ENCODE measurements at regions not wholly inside any gene's neighbourhood (a gene's known extent, or its start where the extent isn't known, plus 50 kb on each side); places are given as distances from the start of the nearest gene placed in this dataset.
"Not testable (repeated sequence)": the region's sequence is repeated elsewhere in the genome, so short reads cannot be mapped to it uniquely, and the experiment has no call there.

- peaks cover 37% of the 10 kb centered on the region for H3K4me1 ChIP-seq (ENCODE audit: control insufficient read depth, insufficient read depth, low read length)
- no peaks in the 10 kb centered on the region for H3K9me3 ChIP-seq (ENCODE audit: control insufficient read depth, insufficient read depth, low read depth, low read length)
- no peak overlapping the region for H3K9ac ChIP-seq (ENCODE audit: low read length)
- no peak overlapping the region for H3K27ac ChIP-seq (ENCODE audit: low read depth, low read length)
- H3K4me3 ChIP-seq (ENCODE audit: low read depth, low read length): no peak overlapping the region
- H3K27me3 ChIP-seq (ENCODE audit: control insufficient read depth, insufficient read depth, low read length): no peaks in the 10 kb centered on the region
- H3K36me3 ChIP-seq (ENCODE audit: control insufficient read depth, insufficient read depth, low read length): no peaks in the 10 kb centered on the region
Observed at GRCh38 chr2:129802290-129802689, 177.2 kb upstream of the RAB6C start.

- Histone ChIP-seq H3K27ac (ENCODE audit: low read depth, low read length) (no peak overlapping the region), H3K4me3 (ENCODE audit: low read depth, low read length) (no peak overlapping the region), H3K27me3 (ENCODE audit: control insufficient read depth, insufficient read depth, low read length) (no peaks in the 10 kb centered on the region), H3K9ac (ENCODE audit: low read length) (no peak overlapping the region), H3K9me3 (ENCODE audit: control insufficient read depth, insufficient read depth, low read depth, low read length) (no peaks in the 10 kb centered on the region), H3K4me1 (ENCODE audit: control insufficient read depth, insufficient read depth, low read length) (peaks cover 37% of the 10 kb centered on the region), H3K36me3 (ENCODE audit: control insufficient read depth, insufficient read depth, low read length) (no peaks in the 10 kb centered on the region)
Observed at GRCh38 chr2:129803032-129803431, 176.4 kb upstream of the RAB6C start.

- no peak overlapping the region for H3K27ac ChIP-seq (ENCODE audit: low read depth, low read length)
- no peak overlapping the region for H3K4me3 ChIP-seq (ENCODE audit: low read depth, low read length)
- H3K36me3 ChIP-seq (ENCODE audit: control insufficient read depth, insufficient read depth, low read length): no peaks in the 10 kb centered on the region
- no peaks in the 10 kb centered on the region for H3K9me3 ChIP-seq (ENCODE audit: control insufficient read depth, insufficient read depth, low read depth, low read length)
- H3K27me3 ChIP-seq (ENCODE audit: control insufficient read depth, insufficient read depth, low read length): no peaks in the 10 kb centered on the region
- peaks cover 37% of the 10 kb centered on the region for H3K4me1 ChIP-seq (ENCODE audit: control insufficient read depth, insufficient read depth, low read length)
- H3K9ac ChIP-seq (ENCODE audit: low read length): no peak overlapping the region
Observed at GRCh38 chr2:129803871-129804270, 175.6 kb upstream of the RAB6C start.

- Histone ChIP-seq H3K9me3 (ENCODE audit: control insufficient read depth, insufficient read depth, low read depth, low read length) (no peaks in the 10 kb centered on the region), H3K27me3 (ENCODE audit: control insufficient read depth, insufficient read depth, low read length) (no peaks in the 10 kb centered on the region), H3K27ac (ENCODE audit: low read depth, low read length) (no peak overlapping the region), H3K4me3 (ENCODE audit: low read depth, low read length) (no peak overlapping the region), H3K9ac (ENCODE audit: low read length) (no peak overlapping the region), H3K36me3 (ENCODE audit: control insufficient read depth, insufficient read depth, low read length) (no peaks in the 10 kb centered on the region), H3K4me1 (ENCODE audit: control insufficient read depth, insufficient read depth, low read length) (peaks cover 37% of the 10 kb centered on the region)
Observed at GRCh38 chr2:129805899-129806298, 173.6 kb upstream of the RAB6C start.

- H3K9ac ChIP-seq (ENCODE audit: low read length): no peak overlapping the region
- no peaks in the 10 kb centered on the region for H3K9me3 ChIP-seq (ENCODE audit: control insufficient read depth, insufficient read depth, low read depth, low read length)
- H3K36me3 ChIP-seq (ENCODE audit: control insufficient read depth, insufficient read depth, low read length): no peaks in the 10 kb centered on the region
- no peaks in the 10 kb centered on the region for H3K27me3 ChIP-seq (ENCODE audit: control insufficient read depth, insufficient read depth, low read length)
- H3K4me3 ChIP-seq (ENCODE audit: low read depth, low read length): no peak overlapping the region
- no peak overlapping the region for H3K27ac ChIP-seq (ENCODE audit: low read depth, low read length)
- peaks cover 34% of the 10 kb centered on the region for H3K4me1 ChIP-seq (ENCODE audit: control insufficient read depth, insufficient read depth, low read length)
Observed at GRCh38 chr2:129806317-129806716, 173.1 kb upstream of the RAB6C start.

GRCh38 chr2:129806990-129807389 is 172.5 kb upstream of the RAB6C start:
- Histone ChIP-seq H3K4me3 (ENCODE audit: low read depth, low read length) (no peak overlapping the region), H3K9ac (ENCODE audit: low read length) (no peak overlapping the region), H3K9me3 (ENCODE audit: control insufficient read depth, insufficient read depth, low read depth, low read length) (no peaks in the 10 kb centered on the region), H3K27me3 (ENCODE audit: control insufficient read depth, insufficient read depth, low read length) (no peaks in the 10 kb centered on the region), H3K27ac (ENCODE audit: low read depth, low read length) (no peak overlapping the region), H3K4me1 (ENCODE audit: control insufficient read depth, insufficient read depth, low read length) (peaks cover 27% of the 10 kb centered on the region), H3K36me3 (ENCODE audit: control insufficient read depth, insufficient read depth, low read length) (no peaks in the 10 kb centered on the region)

GRCh38 chr2:129807642-129808338 is 171.7 kb upstream of the RAB6C start:
- not testable (repeated sequence) for H3K4me3 ChIP-seq (ENCODE audit: low read depth, low read length); H3K9ac ChIP-seq (ENCODE audit: low read length); H3K9me3 ChIP-seq (ENCODE audit: control insufficient read depth, insufficient read depth, low read depth, low read length); H3K27me3 ChIP-seq (ENCODE audit: control insufficient read depth, insufficient read depth, low read length); H3K27ac ChIP-seq (ENCODE audit: low read depth, low read length); H3K36me3 ChIP-seq (ENCODE audit: control insufficient read depth, insufficient read depth, low read length)
- peaks cover 19% of the 10 kb centered on the region for H3K4me1 ChIP-seq (ENCODE audit: control insufficient read depth, insufficient read depth, low read length)

GRCh38 chr2:129810521-129810920 is 168.9 kb upstream of the RAB6C start:
- H3K9me3 ChIP-seq (ENCODE audit: control insufficient read depth, insufficient read depth, low read depth, low read length): peaks cover 8% of the 10 kb centered on the region
- no peaks in the 10 kb centered on the region for H3K27me3 ChIP-seq (ENCODE audit: control insufficient read depth, insufficient read depth, low read length)
- H3K27ac ChIP-seq (ENCODE audit: low read depth, low read length): no peak overlapping the region
- H3K9ac ChIP-seq (ENCODE audit: low read length): no peak overlapping the region
- H3K4me1 ChIP-seq (ENCODE audit: control insufficient read depth, insufficient read depth, low read length): peaks cover 15% of the 10 kb centered on the region
- no peak overlapping the region for H3K4me3 ChIP-seq (ENCODE audit: low read depth, low read length)
- H3K36me3 ChIP-seq (ENCODE audit: control insufficient read depth, insufficient read depth, low read length): no peaks in the 10 kb centered on the region

- no peak overlapping the region for H3K4me3 ChIP-seq (ENCODE audit: low read depth, low read length)
- H3K36me3 ChIP-seq (ENCODE audit: control insufficient read depth, insufficient read depth, low read length): no peaks in the 10 kb centered on the region
- no peaks in the 10 kb centered on the region for H3K27me3 ChIP-seq (ENCODE audit: control insufficient read depth, insufficient read depth, low read length)
- H3K9ac ChIP-seq (ENCODE audit: low read length): no peak overlapping the region
- peaks cover 3% of the 10 kb centered on the region for H3K4me1 ChIP-seq (ENCODE audit: control insufficient read depth, insufficient read depth, low read length)
- H3K27ac ChIP-seq (ENCODE audit: low read depth, low read length): no peak overlapping the region
- H3K9me3 ChIP-seq (ENCODE audit: control insufficient read depth, insufficient read depth, low read depth, low read length): peaks cover 20% of the 10 kb centered on the region
Observed at GRCh38 chr2:129812071-129812470, 167.4 kb upstream of the RAB6C start.

GRCh38 chr2:129812654-129813053 is 166.8 kb upstream of the RAB6C start:
- no peaks in the 10 kb centered on the region for H3K36me3 ChIP-seq (ENCODE audit: control insufficient read depth, insufficient read depth, low read length)
- peaks cover 22% of the 10 kb centered on the region for H3K9me3 ChIP-seq (ENCODE audit: control insufficient read depth, insufficient read depth, low read depth, low read length)
- no peak overlapping the region for H3K9ac ChIP-seq (ENCODE audit: low read length)
- no peaks in the 10 kb centered on the region for H3K27me3 ChIP-seq (ENCODE audit: control insufficient read depth, insufficient read depth, low read length)
- H3K4me1 ChIP-seq (ENCODE audit: control insufficient read depth, insufficient read depth, low read length): no peaks in the 10 kb centered on the region
- no peak overlapping the region for H3K4me3 ChIP-seq (ENCODE audit: low read depth, low read length)
- H3K27ac ChIP-seq (ENCODE audit: low read depth, low read length): no peak overlapping the region

GRCh38 chr2:129813404-129813803 is 166.1 kb upstream of the RAB6C start:
- H3K27me3 ChIP-seq (ENCODE audit: control insufficient read depth, insufficient read depth, low read length): no peaks in the 10 kb centered on the region
- peaks cover 22% of the 10 kb centered on the region for H3K9me3 ChIP-seq (ENCODE audit: control insufficient read depth, insufficient read depth, low read depth, low read length)
- H3K4me3 ChIP-seq (ENCODE audit: low read depth, low read length): no peak overlapping the region
- no peaks in the 10 kb centered on the region for H3K36me3 ChIP-seq (ENCODE audit: control insufficient read depth, insufficient read depth, low read length)
- H3K4me1 ChIP-seq (ENCODE audit: control insufficient read depth, insufficient read depth, low read length): no peaks in the 10 kb centered on the region
- H3K27ac ChIP-seq (ENCODE audit: low read depth, low read length): no peak overlapping the region
- no peak overlapping the region for H3K9ac ChIP-seq (ENCODE audit: low read length)
